Effector CD8-positive, alpha-beta T cell (primary cell): ENCODE measurements at regions not wholly inside any gene's neighbourhood (a gene's known extent, or its start where the extent isn't known, plus 50 kb on each side); places are given as distances from the start of the nearest gene placed in this dataset.

ENCODE experiments used
- DNase-seq: peaks from one replicate; lab custom pipeline; 2025; lab: John Stamatoyannopoulos, UW

- DNase-seq = no peak
Observed at GRCh38 chr12:98389593-98389992, 125.8 kb upstream of the TMPO start.

GRCh38 chr12:98397323-98398105 is 117.9 kb upstream of the TMPO start:
- DNase-seq = peak; percentile 69

DNA sequence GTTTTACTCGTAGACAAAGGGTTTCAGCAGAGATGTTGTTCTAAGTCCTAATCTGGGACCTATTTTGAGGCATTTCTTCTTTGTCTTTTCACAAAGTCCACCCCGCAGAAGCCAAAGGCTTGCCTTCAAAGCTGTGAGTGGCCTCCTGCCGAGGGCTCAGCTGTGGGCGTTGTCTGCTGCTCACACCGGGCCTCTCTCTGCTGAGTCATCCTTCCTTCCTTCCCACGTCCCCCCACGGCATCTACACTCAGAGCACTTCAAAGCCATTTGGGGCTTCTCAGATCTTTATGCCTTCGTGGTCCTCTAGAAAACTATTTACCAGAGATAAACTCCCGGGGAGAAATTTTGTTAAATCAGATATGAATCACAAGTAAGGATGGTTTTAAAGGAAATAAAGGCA is 115.9 kb upstream of the TMPO start:
- no peak for DNase-seq

DNA sequence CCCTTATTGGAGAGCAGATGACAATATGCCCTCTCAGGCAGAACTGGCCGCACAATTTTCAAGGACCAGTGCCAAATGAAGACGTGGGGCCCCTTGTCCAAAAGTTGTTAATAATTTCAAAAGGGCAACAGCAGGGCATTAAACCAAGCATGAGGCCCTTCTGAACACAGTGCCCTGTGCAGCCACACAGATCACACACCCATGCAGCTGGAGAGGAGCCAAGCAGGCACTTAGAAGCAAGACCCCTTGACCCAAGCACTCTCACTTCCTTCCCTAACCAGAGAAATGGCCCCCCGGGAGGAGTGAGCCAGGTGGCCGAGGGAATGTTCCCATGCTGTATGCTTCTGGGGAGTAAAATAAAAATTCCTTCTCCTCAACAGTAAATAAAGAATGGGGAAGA is 114.0 kb upstream of the TMPO start:
- no peak for DNase-seq

- no peak for DNase-seq
Observed at GRCh38 chr12:98402091-98402490, 113.3 kb upstream of the TMPO start.

DNA sequence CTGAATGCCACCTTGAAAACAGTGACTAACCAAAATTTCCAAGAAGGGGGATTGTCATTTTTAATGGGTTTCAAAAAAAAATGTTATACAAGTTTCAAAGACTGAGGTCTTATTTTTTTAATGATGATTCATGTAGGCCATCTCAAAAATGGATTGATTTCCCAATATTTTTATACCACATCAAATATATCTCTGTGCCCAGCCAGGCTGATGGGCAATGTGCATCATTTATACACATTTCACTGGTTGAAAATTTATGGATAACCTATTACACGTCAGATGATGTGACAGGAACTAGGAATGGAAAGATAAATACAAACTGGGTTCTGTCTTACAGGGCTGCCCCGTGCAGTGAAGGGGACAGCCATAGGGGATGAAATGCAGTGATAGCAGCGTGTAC is 112.7 kb upstream of the TMPO start:
- DNase-seq = no peak

- no peak for DNase-seq
Observed at GRCh38 chr12:98403385-98403784, 112.0 kb upstream of the TMPO start.

- no peak for DNase-seq
Observed at GRCh38 chr12:98403936-98404335, 111.5 kb upstream of the TMPO start.

- no peak for DNase-seq
Observed at GRCh38 chr12:98405805-98406366, 109.5 kb upstream of the TMPO start.

DNA sequence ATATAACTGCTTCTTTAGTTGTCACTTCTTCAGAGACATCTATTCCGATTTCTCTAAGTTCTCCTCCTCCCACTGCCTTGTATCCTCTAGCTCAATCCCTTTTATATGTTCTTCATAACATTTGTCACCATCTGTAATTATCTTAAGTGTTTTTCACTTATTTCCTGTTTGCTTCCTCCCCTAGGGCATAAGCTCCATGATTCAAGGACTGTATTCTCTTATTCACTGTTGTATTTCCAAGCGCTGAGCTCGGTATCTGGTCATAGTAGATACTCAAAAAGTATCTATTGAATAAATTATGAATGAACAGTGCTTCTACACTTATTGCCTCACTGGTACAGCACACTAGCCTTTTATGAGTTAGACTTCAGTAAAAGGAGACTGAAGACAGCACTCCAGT is 109.0 kb upstream of the TMPO start:
- DNase-seq = no peak

GRCh38 chr12:98408681-98409080 is 106.7 kb upstream of the TMPO start:
- DNase-seq = no peak

- DNase-seq = no peak
Observed at GRCh38 chr12:98409548-98409947, 105.8 kb upstream of the TMPO start.

GRCh38 chr12:98410356-98410755 is 105.0 kb upstream of the TMPO start:
- DNase-seq = no peak

DNA sequence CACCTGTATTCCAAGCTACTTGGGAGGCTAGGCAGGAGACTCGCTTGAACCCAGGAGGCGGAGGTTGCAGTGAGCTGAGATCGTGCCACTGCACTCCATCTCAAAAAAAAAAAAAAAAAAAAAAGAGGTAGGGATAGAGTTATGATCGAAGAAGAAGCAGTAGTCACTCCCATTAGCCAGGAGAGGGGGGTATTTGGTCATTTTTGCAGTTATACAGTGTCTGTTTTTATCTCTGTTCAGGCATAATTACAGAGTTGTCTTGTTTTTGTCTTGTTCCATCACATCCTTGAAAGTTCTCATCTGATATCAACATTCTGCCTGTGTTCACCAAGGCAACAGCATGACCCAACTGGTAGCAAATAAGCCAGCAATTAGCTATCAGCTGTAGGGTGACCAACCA is 98.5 kb upstream of the TMPO start:
- no peak for DNase-seq

DNA sequence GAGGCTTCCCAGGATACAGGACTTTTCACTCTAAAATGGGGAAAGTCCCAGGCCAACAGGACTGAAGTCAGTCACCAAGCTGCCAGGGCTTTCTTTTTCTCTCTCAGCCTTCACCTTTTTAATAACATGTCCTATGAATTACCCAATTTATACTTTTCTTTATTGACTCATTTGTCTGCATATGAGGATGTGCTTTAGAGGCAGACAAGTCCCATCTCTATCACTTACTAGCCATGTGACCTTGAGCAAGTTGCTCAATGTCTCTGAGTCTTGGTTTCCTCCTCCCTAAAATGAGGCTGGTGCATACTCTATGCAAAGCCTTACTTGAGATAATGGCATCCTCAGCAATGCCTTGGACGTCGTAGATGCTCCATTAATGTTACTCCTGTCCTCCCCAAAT is 98.1 kb upstream of the TMPO start:
- DNase-seq = no peak

DNA sequence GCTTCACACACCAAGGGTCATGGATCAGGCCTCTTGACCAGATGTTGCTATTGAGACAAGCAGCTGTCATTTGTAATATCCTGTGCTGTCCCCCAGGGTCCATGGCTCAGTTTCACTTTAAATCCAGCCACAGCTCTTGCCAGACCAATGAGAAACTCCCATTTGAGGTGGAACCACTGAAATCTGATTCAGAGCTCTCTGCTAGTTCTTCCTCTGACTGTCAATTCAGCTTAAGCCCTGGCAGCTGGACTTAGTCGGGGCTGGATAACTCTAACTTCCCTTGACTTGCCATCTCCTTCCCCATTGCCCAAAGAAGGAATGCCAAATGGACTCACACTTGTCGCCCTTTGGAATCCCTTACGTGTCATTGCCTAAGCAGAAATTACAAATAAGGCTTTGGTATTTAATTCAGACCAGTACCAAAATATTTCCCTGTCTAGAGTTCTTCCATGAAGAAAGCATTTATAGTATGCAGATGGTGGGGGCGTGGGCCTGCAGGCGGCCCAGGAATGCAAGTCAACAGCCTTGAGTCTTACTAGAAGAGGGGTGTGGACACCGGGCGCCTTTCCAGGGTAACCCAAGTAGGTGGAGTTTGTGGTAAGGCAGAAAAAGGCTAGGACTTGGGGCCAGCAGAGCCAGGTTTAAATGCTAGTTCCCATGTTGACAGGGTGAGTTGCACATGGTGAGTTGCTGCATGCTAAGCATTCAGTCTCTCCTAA is 96.9 kb upstream of the TMPO start:
- no peak for DNase-seq

DNA sequence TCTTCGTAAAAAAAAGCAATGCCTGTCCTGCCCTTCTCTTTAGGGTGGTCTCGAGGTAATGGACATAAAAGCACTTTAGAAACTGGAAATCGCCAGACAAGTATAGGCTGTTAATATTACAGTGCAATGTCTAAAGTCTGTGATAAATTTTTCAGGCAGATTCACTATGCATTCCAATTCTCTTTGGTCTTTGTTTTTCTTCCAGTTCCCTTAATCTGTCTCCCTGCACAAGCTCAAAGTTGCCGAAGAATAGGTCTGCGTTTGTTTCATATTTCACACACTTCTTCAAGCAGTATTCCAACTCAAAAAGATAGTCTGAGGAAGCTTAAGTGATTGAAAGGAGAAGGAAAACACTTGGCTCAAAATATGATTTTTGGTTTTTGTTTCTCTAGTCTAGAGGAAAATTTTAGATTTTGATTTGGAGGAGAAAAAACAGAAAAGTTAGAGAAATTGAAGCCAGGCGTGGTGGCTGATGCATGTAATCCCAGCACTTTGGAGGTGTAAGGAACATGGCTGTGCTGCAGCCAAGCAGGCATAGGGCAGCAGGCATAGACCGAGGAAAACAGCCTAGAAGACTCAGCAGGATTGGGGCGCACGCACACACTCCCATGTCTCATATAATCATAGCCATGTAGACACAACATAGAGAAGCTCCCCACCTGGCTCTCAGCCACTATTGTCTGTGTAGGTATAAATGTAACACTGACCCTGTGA is 96.2 kb upstream of the TMPO start:
- no peak for DNase-seq

DNA sequence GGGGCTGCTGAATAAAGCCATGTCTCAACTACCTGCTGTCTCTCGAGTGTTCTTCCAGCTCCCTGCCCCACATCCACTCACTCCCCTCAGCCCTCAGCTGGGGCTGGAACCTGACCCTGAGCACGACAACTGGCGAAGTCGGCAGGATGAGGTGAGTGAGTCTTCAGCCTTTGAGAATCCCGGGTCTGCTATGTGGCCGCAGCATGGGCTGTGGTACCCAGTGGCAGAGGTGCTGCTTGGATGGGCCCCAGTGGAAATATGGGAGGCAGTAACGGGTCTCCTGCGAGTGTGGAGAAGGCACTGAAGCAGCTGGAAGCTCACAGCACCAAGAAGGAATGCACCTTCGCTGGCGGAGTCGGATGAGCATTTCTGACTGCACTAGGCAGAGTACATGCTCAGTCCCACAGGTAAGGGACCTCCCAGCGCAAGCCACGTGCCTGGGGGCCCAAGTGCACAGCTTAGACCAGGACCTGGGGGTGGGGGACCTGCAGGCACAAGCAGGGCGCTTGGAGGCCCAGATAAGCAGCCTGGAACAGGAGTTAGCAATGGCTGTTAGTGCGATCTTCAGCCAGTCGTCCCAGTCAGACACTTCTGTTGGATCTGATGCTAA is 95.5 kb upstream of the TMPO start:
- no peak for DNase-seq

DNA sequence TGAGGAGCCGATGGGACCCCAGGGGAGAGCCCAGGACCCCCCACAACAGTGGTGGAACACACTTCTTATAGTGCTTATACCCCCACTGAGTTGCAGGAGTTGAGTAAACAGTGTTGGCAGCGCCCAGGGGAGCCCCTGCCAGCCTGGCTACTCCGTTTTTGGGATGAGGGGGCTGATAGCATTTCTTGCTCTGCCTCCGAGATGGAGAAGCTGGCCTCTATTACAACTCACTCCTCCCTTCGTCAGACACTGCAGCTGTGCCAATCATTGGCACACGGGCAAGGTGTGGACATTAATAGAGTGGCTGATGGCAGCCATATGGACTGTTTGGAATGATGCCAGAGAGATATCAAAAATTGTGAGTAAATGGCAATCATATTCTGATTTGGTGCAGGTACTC is 94.9 kb upstream of the TMPO start:
- DNase-seq = no peak

- DNase-seq = no peak
Observed at GRCh38 chr12:98421316-98421715, 94.1 kb upstream of the TMPO start.

GRCh38 chr12:98422359-98422758 is 93.0 kb upstream of the TMPO start:
- DNase-seq = no peak

DNA sequence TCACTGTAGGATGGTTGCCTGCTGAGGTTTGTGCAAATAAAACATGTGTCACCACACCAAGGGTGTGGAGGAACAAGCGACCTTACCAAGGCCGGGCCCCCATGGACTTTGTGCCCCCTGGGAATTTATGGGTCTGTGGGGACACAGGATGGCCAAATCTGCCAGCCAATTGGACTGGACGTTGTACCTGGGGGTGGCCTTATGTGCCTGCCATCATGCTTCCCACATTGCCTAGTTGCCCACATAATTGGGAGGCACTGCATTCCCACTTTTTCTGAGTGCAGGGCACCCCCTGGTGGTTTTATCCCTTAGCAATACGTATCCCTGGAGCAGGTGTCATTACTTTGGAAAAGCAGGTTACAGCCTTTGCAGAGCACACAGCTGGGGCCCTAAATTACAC is 92.6 kb upstream of the TMPO start:
- DNase-seq = no peak
